ENCODE measurements at regions not wholly inside any gene's neighbourhood (a gene's known extent, or its start where the extent isn't known, plus 50 kb on each side); places are given as distances from the start of the nearest gene placed in this dataset.

GRCh38 chr4:32789026-32789608, 2068.9 kb downstream of the PCDH7 start:
- no peak for TF ChIP-seq POLR2A (IDR thresholded peaks at IDR 0.05)
- no peak for TF ChIP-seq CTCF (IDR thresholded peaks at IDR 0.05 in 4 of 5, conservative IDR thresholded peaks at IDR 0.05 in 1 of 5)
